Testis (tissue), 2 donors: ENCODE measurements at regions not wholly inside any gene's neighbourhood (a gene's known extent, or its start where the extent isn't known, plus 50 kb on each side); places are given as distances from the start of the nearest gene placed in this dataset.
A peak's percentile ranks its signal among the peaks of the same experiment; 100 is the strongest.

Experiments used
- DNase-seq: peaks from one replicate; pipeline ENCODE4 v3.0.0-alpha.2; 2019
- H3K27ac ChIP-seq, 2 donors: fragments of 200-600 bp; sonication (generic); one replicate each; pipeline ENCODE4 v1.5.1; 2019
- H3K27me3 ChIP-seq: fragments of 200-600 bp; sonication (generic); one replicate; pipeline ENCODE4 v1.5.1; 2019
- H3K36me3 ChIP-seq: fragments of 200-600 bp; sonication (generic); one replicate; pipeline ENCODE4 v1.5.1; 2017; ENCODE audit warnings: low read depth; ENCODE audit errors: missing control alignments
- H3K4me1 ChIP-seq: fragments of 200-600 bp; sonication (generic); one replicate; pipeline ENCODE4 v1.5.1; 2019
- H3K4me3 ChIP-seq, 2 donors: fragments of 200-600 bp; sonication (generic); one replicate each; pipeline ENCODE4 v1.5.1; 2017 to 2019
- H3K9me3 ChIP-seq: fragments of 200-600 bp; sonication (generic); one replicate; pipeline ENCODE4 v1.5.1; 2017
- POLR2A ChIP-seq: fragments of 450-650 bp; IDR thresholded peaks from one replicate; pipeline ENCODE4 v1.6.1; 2017; ENCODE audit warnings: antibody characterized with exemption, mild to moderate bottlenecking, moderate library complexity
- WGBS, 2 donors: methylation state at CpG; one replicate each; pipeline ENCODE4 v1.1.5; 2018; 5-methylcytosine and 5-hydroxymethylcytosine counted together
- intact Hi-C: fragments of 100-400 bp; cut with DNase I; formaldehyde crosslinking; loops from one replicate; pipeline ENCODE4 v1.15.1; 2023; ENCODE audit warnings: low total_unique reads
- TF ChIP-seq, protein P1 (sequence below), 3 experiments: fragments of 450-650 bp in 2 of 3; fragments of 200-600 bp in 1 of 3; sonication (generic) in 1 of 3; IDR thresholded peaks; one replicate each; pipeline ENCODE4 v1.5.1; 2016 to 2019; ENCODE audit warnings: antibody characterized with exemption in 3 of 3, mild to moderate bottlenecking in 2 of 3, moderate library complexity in 1 of 3

GRCh38 chr13:107866941-107867623, 348.3 kb downstream of the LIG4 start:
- TF ChIP-seq, protein P1, sequence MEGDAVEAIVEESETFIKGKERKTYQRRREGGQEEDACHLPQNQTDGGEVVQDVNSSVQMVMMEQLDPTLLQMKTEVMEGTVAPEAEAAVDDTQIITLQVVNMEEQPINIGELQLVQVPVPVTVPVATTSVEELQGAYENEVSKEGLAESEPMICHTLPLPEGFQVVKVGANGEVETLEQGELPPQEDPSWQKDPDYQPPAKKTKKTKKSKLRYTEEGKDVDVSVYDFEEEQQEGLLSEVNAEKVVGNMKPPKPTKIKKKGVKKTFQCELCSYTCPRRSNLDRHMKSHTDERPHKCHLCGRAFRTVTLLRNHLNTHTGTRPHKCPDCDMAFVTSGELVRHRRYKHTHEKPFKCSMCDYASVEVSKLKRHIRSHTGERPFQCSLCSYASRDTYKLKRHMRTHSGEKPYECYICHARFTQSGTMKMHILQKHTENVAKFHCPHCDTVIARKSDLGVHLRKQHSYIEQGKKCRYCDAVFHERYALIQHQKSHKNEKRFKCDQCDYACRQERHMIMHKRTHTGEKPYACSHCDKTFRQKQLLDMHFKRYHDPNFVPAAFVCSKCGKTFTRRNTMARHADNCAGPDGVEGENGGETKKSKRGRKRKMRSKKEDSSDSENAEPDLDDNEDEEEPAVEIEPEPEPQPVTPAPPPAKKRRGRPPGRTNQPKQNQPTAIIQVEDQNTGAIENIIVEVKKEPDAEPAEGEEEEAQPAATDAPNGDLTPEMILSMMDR (IDR thresholded peaks at IDR 0.05): no peak
- TF ChIP-seq POLR2A: no peak
- Histone ChIP-seq H3K27me3 (no peaks in the 10 kb centered on the region), H3K27ac (peak overlapping the region in 1 of 2 donors; percentile 69), H3K9me3 (no peaks in the 10 kb centered on the region), H3K36me3 (no peaks in the 10 kb centered on the region), H3K4me1 (no peaks in the 10 kb centered on the region), H3K4me3 (peak overlapping the region; percentile 55 to 65)
- WGBS, 2 donors: 1 to 2% methylated on average over 9 to 77 of the region's 79 CpGs
- intact Hi-C loops: no loop called here
- DNase-seq: peak; percentile 60

DNA sequence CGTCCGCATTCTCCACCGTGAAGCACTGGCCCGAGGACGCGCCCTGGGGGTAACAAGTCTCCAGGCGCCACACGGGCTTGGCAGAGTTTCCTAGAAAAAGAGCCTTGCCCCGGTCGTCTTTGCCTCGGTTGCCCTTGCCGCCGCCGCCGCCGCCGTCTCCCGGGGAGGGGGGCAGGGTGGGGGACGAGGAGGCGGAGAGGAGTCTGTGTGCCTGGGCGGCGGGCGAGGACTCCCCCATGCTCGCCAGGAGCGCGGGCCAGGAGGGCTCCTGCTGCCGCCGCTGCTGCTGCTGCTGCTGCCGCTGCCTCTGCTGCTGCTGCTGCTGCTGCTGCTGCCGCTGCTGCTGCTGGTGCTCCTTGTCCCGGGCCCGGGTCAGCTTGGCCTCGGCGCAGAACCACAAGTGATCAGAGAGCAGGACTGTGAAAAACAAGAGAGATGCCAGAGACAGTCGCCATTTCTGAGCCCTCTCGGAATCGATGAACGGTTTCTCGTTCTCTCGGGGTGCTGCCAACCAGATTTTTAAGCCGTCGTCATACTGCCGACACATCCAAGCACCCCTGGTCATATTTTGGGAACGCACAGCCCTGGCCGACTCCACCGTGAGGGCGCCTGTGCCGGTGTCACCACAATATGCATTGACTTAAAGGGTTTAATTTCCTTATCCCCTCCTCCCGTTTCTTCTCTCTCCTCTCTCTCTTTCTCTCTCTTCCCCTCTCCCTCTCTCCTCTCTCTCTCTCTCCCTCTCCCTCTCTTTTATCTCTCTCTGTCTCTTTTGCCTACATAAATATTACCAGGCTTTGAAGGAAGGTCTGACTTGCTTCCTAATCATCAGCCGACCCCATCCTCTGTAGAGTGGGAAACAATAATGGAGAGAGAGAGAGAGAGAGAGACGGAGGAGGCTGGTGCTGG, 349.1 kb downstream of the LIG4 start:
- no peaks in the 10 kb centered on the region for H3K27me3 ChIP-seq

DNA sequence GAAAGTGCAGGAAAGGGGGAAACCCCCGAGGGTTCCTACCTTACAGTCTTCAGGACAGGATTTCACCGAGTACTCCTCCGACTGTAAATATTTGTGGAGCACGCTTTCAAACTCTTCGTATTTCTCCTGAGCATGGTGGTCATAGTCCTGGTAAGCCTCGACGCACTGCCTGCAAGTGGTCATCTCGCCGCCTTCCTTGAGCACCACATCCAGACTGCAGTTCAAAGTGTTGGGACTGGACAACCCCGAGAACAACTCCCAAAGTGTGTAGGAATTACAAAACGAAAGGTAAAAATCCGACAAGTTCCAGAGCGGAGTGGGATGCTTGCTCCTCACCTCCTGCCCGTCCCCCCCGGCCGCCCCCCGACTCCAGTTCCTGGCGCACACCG, 349.7 kb downstream of the LIG4 start:
- no peak for DNase-seq
- Histone ChIP-seq H3K27me3 (no peaks in the 10 kb centered on the region), H3K27ac (no peak overlapping the region), H3K4me3 (peak overlapping the region; percentile 55 to 65), H3K9me3 (no peaks in the 10 kb centered on the region), H3K36me3 (no peaks in the 10 kb centered on the region), H3K4me1 (no peaks in the 10 kb centered on the region)
- intact Hi-C loops: no loop called here
- TF ChIP-seq POLR2A: no peak
- TF ChIP-seq, protein P1 (IDR thresholded peaks at IDR 0.05): no peak
- 4% methylated on average over 14 to 19 of the region's 19 CpGs for WGBS, 2 donors

More for the DNA sequence above, 349.1 kb downstream of the LIG4 start:
- TF ChIP-seq, protein P1 (IDR thresholded peaks at IDR 0.05): no peak
- TF ChIP-seq POLR2A: no peak
- Histone ChIP-seq H3K36me3 (no peaks in the 10 kb centered on the region), H3K4me1 (no peaks in the 10 kb centered on the region), H3K9me3 (no peaks in the 10 kb centered on the region), H3K27ac (peak overlapping the region in 1 of 2 donors; percentile 69), H3K4me3 (peak overlapping the region; percentile 55 to 65)
- WGBS, 2 donors: 1 to 2% methylated on average over 18 to 51 of the region's 51 CpGs
- peak; percentile 48 for DNase-seq
- intact Hi-C loops: no loop called here

DNA sequence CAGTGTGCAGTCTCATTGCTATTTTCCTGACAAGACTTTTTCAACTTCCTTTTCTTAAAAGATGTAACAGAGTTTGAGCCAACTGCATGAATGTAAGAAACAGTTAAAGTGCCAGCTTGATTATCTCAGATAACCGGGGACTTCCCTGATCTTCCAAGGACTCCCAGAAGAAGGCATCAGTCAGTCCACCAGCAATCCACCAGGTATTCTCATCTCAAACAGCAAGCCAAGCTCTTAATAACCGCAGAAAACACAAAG, 350.1 kb downstream of the LIG4 start:
- H3K4me1 ChIP-seq: no peaks in the 10 kb centered on the region
- H3K36me3 ChIP-seq: no peaks in the 10 kb centered on the region
- no peaks in the 10 kb centered on the region for H3K27me3 ChIP-seq
- TF ChIP-seq POLR2A: no peak
- TF ChIP-seq, protein P1 (IDR thresholded peaks at IDR 0.05): no peak
- no peak for DNase-seq
- intact Hi-C loops: no loop called here
- no peaks in the 10 kb centered on the region for H3K9me3 ChIP-seq
- H3K27ac ChIP-seq: no peak overlapping the region
- H3K4me3 ChIP-seq: no peak overlapping the region
- WGBS, 2 donors: 17 to 19% methylated on average over 2 of the region's 2 CpGs
